Mammary epithelial cell (primary cell): ENCODE measurements at regions not wholly inside any gene's neighbourhood (a gene's known extent, or its start where the extent isn't known, plus 50 kb on each side); places are given as distances from the start of the nearest gene placed in this dataset.

Source experiments
- CTCF ChIP-seq, 2 donors: IDR thresholded peaks in 1 of 2; conservative IDR thresholded peaks in 1 of 2; 2 replicates each; pipeline ENCODE4 v1.5.1; 2011 to 2012; ENCODE audit warnings: inconsistent platforms in 2 of 2, low read length in 2 of 2, mild to moderate bottlenecking in 2 of 2, control low read depth in 1 of 2, low read depth in 1 of 2; ENCODE audit not compliant: insufficient read depth in 1 of 2; ENCODE audit errors: extremely low read depth in 1 of 2
- EZH2 ChIP-seq: IDR thresholded peaks from 2 replicates; pipeline ENCODE4 v1.6.1; 2012; ENCODE audit warnings: low read length, inconsistent platforms, borderline replicate concordance

GRCh38 chr6:133754298-133754697 lies 134.6 kb upstream of the TCF21 start:
- no peak for TF ChIP-seq EZH2
- no peak for TF ChIP-seq CTCF (conservative IDR thresholded peaks at IDR 0.05 in 1 of 2, IDR thresholded peaks at IDR 0.05 in 1 of 2; ENCODE audit: extremely low read depth in 1 of 2, insufficient read depth in 1 of 2, low read depth in 1 of 2, low read length in 2 of 2)
